Karpas-422 (cell line): ENCODE measurements at regions not wholly inside any gene's neighbourhood (a gene's known extent, or its start where the extent isn't known, plus 50 kb on each side); places are given as distances from the start of the nearest gene placed in this dataset.

ENCODE experiments used
- DNase-seq: peaks from one replicate; pipeline ENCODE4 v3.0.0-alpha.2; 2015
- H2AFZ ChIP-seq: fragments of 200-600 bp; sonication (generic); 2 replicates; pipeline ENCODE4 v1.6.1; 2014; ENCODE audit warnings: antibody characterized with exemption, low read length, mixed read lengths
- H3K27ac ChIP-seq: fragments of 200-600 bp; sonication (generic); 2 replicates; pipeline ENCODE4 v1.5.1; 2014; ENCODE audit warnings: mild to moderate bottlenecking, low read length, moderate library complexity
- H3K27me3 ChIP-seq: fragments of 200-600 bp; sonication (generic); 2 replicates; pipeline ENCODE4 v1.6.1; 2014; ENCODE audit warnings: low read length, mixed read lengths
- H3K36me3 ChIP-seq: fragments of 200-600 bp; sonication (generic); 2 replicates; pipeline ENCODE4 v1.6.1; 2014; ENCODE audit warnings: low read length, mixed read lengths; ENCODE audit not compliant: insufficient read depth
- H3K4me1 ChIP-seq: fragments of 200-600 bp; sonication (generic); 2 replicates; pipeline ENCODE4 v1.6.1; 2014; ENCODE audit warnings: mild to moderate bottlenecking, low read length, mixed read lengths
- H3K4me2 ChIP-seq: fragments of 200-600 bp; sonication (generic); 2 replicates; pipeline ENCODE4 v1.6.1; 2014; ENCODE audit warnings: low read length, low read depth, mild to moderate bottlenecking; ENCODE audit not compliant: poor library complexity, severe bottlenecking
- H3K4me3 ChIP-seq: fragments of 200-600 bp; sonication (generic); 2 replicates; pipeline ENCODE4 v1.5.1; 2014; ENCODE audit warnings: mild to moderate bottlenecking, antibody characterized with exemption, low read length, mixed read lengths
- H3K79me2 ChIP-seq: fragments of 200-600 bp; sonication (generic); 2 replicates; pipeline ENCODE4 v1.6.1; 2014; ENCODE audit warnings: mild to moderate bottlenecking, low read length, mixed read lengths
- H3K9ac ChIP-seq: fragments of 200-600 bp; sonication (generic); 2 replicates; pipeline ENCODE4 v1.6.0; 2014; ENCODE audit warnings: low read length
- H3K9me2 ChIP-seq: fragments of 200-600 bp; sonication (generic), shearing (Covaris generic); replicated peaks from 2 replicates; pipeline ENCODE4 v1.6.0; 2014; ENCODE audit warnings: mild to moderate bottlenecking, low read length, moderate library complexity; ENCODE audit not compliant: insufficient read depth
- H3K9me3 ChIP-seq: fragments of 300-700, 200-600 bp; sonication (generic); 2 replicates; pipeline ENCODE4 v1.6.1; 2014; ENCODE audit warnings: low read length, mixed read lengths
- H4K20me1 ChIP-seq: fragments of 200-600 bp; sonication (generic); 2 replicates; pipeline ENCODE4 v1.6.1; 2014; ENCODE audit warnings: mild to moderate bottlenecking, antibody characterized with exemption, low read length, low read depth; ENCODE audit not compliant: insufficient read depth

GRCh38 chr5:4862500-4862899 is 277.6 kb upstream of the ADAMTS16 start:
- H3K79me2 ChIP-seq, result no peaks in the 10 kb centered on the region
- H3K9ac ChIP-seq, result no peak overlapping the region
- H4K20me1 ChIP-seq, result no peaks in the 10 kb centered on the region
- H3K27ac ChIP-seq, result no peak overlapping the region
- no peaks in the 10 kb centered on the region for H3K36me3 ChIP-seq
- no peaks in the 10 kb centered on the region for H3K4me1 ChIP-seq
- H3K4me2 ChIP-seq, result no peak overlapping the region
- peak; percentile 80 for DNase-seq
- H3K9me3 ChIP-seq, result no peaks in the 10 kb centered on the region
- H3K27me3 ChIP-seq, result no peaks in the 10 kb centered on the region
- no peaks in the 10 kb centered on the region for H3K9me2 ChIP-seq
- no peak overlapping the region for H2AFZ ChIP-seq
- H3K4me3 ChIP-seq, result no peak overlapping the region

- DNase-seq, result no peak
- Histone ChIP-seq H2AFZ (no peak overlapping the region), H4K20me1 (no peaks in the 10 kb centered on the region), H3K9me2 (no peaks in the 10 kb centered on the region), H3K9me3 (no peaks in the 10 kb centered on the region), H3K27me3 (no peaks in the 10 kb centered on the region), H3K79me2 (no peaks in the 10 kb centered on the region), H3K36me3 (no peaks in the 10 kb centered on the region), H3K4me3 (no peak overlapping the region), H3K9ac (no peak overlapping the region), H3K4me1 (no peaks in the 10 kb centered on the region), H3K27ac (no peak overlapping the region), H3K4me2 (no peak overlapping the region)
Observed at GRCh38 chr5:4866131-4866659, 273.9 kb upstream of the ADAMTS16 start.

- no peaks in the 10 kb centered on the region for H3K9me3 ChIP-seq
- H3K4me2 ChIP-seq, result no peak overlapping the region
- DNase-seq, result no peak
- H3K9ac ChIP-seq, result no peak overlapping the region
- no peak overlapping the region for H3K27ac ChIP-seq
- no peaks in the 10 kb centered on the region for H3K4me1 ChIP-seq
- H3K36me3 ChIP-seq, result no peaks in the 10 kb centered on the region
- H3K9me2 ChIP-seq, result no peaks in the 10 kb centered on the region
- H4K20me1 ChIP-seq, result no peaks in the 10 kb centered on the region
- no peak overlapping the region for H2AFZ ChIP-seq
- no peak overlapping the region for H3K4me3 ChIP-seq
- no peaks in the 10 kb centered on the region for H3K27me3 ChIP-seq
- H3K79me2 ChIP-seq, result no peaks in the 10 kb centered on the region
Observed at GRCh38 chr5:4866817-4867216, 273.3 kb upstream of the ADAMTS16 start.

- H3K27ac ChIP-seq, result no peak overlapping the region
- no peaks in the 10 kb centered on the region for H3K79me2 ChIP-seq
- H3K36me3 ChIP-seq, result no peaks in the 10 kb centered on the region
- H3K27me3 ChIP-seq, result no peaks in the 10 kb centered on the region
- no peaks in the 10 kb centered on the region for H3K9me2 ChIP-seq
- H4K20me1 ChIP-seq, result no peaks in the 10 kb centered on the region
- no peak overlapping the region for H2AFZ ChIP-seq
- no peak overlapping the region for H3K9ac ChIP-seq
- H3K4me3 ChIP-seq, result no peak overlapping the region
- H3K4me2 ChIP-seq, result no peak overlapping the region
- no peaks in the 10 kb centered on the region for H3K9me3 ChIP-seq
- no peaks in the 10 kb centered on the region for H3K4me1 ChIP-seq
- peak; percentile 85 for DNase-seq
Observed at GRCh38 chr5:4868140-4868735, 271.9 kb upstream of the ADAMTS16 start.

- Histone ChIP-seq H3K79me2 (no peaks in the 10 kb centered on the region), H3K27me3 (no peaks in the 10 kb centered on the region), H3K27ac (no peak overlapping the region), H3K4me1 (no peaks in the 10 kb centered on the region), H3K9me3 (no peaks in the 10 kb centered on the region), H3K36me3 (no peaks in the 10 kb centered on the region), H3K9me2 (no peaks in the 10 kb centered on the region), H3K4me2 (no peak overlapping the region), H4K20me1 (no peaks in the 10 kb centered on the region), H3K4me3 (no peak overlapping the region), H2AFZ (no peak overlapping the region), H3K9ac (no peak overlapping the region)
- no peak for DNase-seq
Observed at GRCh38 chr5:4873652-4874051, 266.5 kb upstream of the ADAMTS16 start.

- H3K27me3 ChIP-seq, result no peaks in the 10 kb centered on the region
- H3K4me3 ChIP-seq, result no peak overlapping the region
- H3K9me2 ChIP-seq, result no peaks in the 10 kb centered on the region
- H3K9ac ChIP-seq, result no peak overlapping the region
- H3K4me1 ChIP-seq, result no peaks in the 10 kb centered on the region
- no peak overlapping the region for H2AFZ ChIP-seq
- no peak overlapping the region for H3K4me2 ChIP-seq
- H3K27ac ChIP-seq, result no peak overlapping the region
- H3K79me2 ChIP-seq, result no peaks in the 10 kb centered on the region
- no peaks in the 10 kb centered on the region for H3K36me3 ChIP-seq
- H3K9me3 ChIP-seq, result no peaks in the 10 kb centered on the region
- no peaks in the 10 kb centered on the region for H4K20me1 ChIP-seq
- no peak for DNase-seq
Observed at GRCh38 chr5:4874097-4874496, 266.0 kb upstream of the ADAMTS16 start.

GRCh38 chr5:4875942-4876341 is 264.2 kb upstream of the ADAMTS16 start:
- Histone ChIP-seq H3K4me1 (no peaks in the 10 kb centered on the region), H2AFZ (no peak overlapping the region), H3K9me3 (no peaks in the 10 kb centered on the region), H3K27ac (no peak overlapping the region), H3K27me3 (no peaks in the 10 kb centered on the region), H3K9ac (no peak overlapping the region), H3K4me2 (no peak overlapping the region), H3K9me2 (no peaks in the 10 kb centered on the region), H4K20me1 (no peaks in the 10 kb centered on the region), H3K4me3 (no peak overlapping the region), H3K79me2 (no peaks in the 10 kb centered on the region), H3K36me3 (no peaks in the 10 kb centered on the region)
- DNase-seq, result no peak

GRCh38 chr5:4876804-4877203 is 263.3 kb upstream of the ADAMTS16 start:
- no peaks in the 10 kb centered on the region for H3K27me3 ChIP-seq
- H3K4me3 ChIP-seq, result no peak overlapping the region
- H3K9me3 ChIP-seq, result no peaks in the 10 kb centered on the region
- H3K4me2 ChIP-seq, result no peak overlapping the region
- no peaks in the 10 kb centered on the region for H3K79me2 ChIP-seq
- H3K9me2 ChIP-seq, result no peaks in the 10 kb centered on the region
- no peaks in the 10 kb centered on the region for H3K4me1 ChIP-seq
- no peaks in the 10 kb centered on the region for H4K20me1 ChIP-seq
- H3K36me3 ChIP-seq, result no peaks in the 10 kb centered on the region
- no peak overlapping the region for H3K9ac ChIP-seq
- DNase-seq, result no peak
- H3K27ac ChIP-seq, result no peak overlapping the region
- H2AFZ ChIP-seq, result no peak overlapping the region
